Uterus (tissue), 2 donors: ENCODE measurements at regions not wholly inside any gene's neighbourhood (a gene's known extent, or its start where the extent isn't known, plus 50 kb on each side); places are given as distances from the start of the nearest gene placed in this dataset.

Source experiments
- CTCF ChIP-seq, 4 experiments: fragments of 200-600 bp in 2 of 4; fragments of 450-650 bp in 2 of 4; sonication (generic) in 2 of 4; IDR thresholded peaks; one replicate each; pipeline ENCODE4 v1.5.1; 2016 to 2019; ENCODE audit warnings: antibody characterized with exemption in 4 of 4, mild to moderate bottlenecking in 2 of 4, moderate library complexity in 1 of 4
- POLR2A ChIP-seq, 2 donors: fragments of 450-650 bp; IDR thresholded peaks; one replicate each; pipeline ENCODE4 v1.6.1; 2016; ENCODE audit warnings: antibody characterized with exemption in 2 of 2, mild to moderate bottlenecking in 1 of 2, moderate library complexity in 1 of 2

GRCh38 chr6:19303383-19303782, 533.8 kb upstream of the ID4 start:
- TF ChIP-seq CTCF (IDR thresholded peaks at IDR 0.05) = no peak
- TF ChIP-seq POLR2A (IDR thresholded peaks at IDR 0.05) = no peak
